HUES64 (cell line): ENCODE measurements at regions not wholly inside any gene's neighbourhood (a gene's known extent, or its start where the extent isn't known, plus 50 kb on each side); places are given as distances from the start of the nearest gene placed in this dataset.

Experiments
- H3K27ac ChIP-seq: 2 replicates; pipeline ENCODE4 v1.7.0; 2013; ENCODE audit warnings: low read depth, low read length, inconsistent platforms
- H3K27me3 ChIP-seq: 2 replicates; pipeline ENCODE4 v1.6.1; 2013; ENCODE audit warnings: mild to moderate bottlenecking, low read length; ENCODE audit not compliant: insufficient read depth
- H3K36me3 ChIP-seq: 2 replicates; pipeline ENCODE4 v1.6.1; 2013; ENCODE audit warnings: mild to moderate bottlenecking, low read length; ENCODE audit not compliant: insufficient read depth
- H3K4me1 ChIP-seq: 2 replicates; pipeline ENCODE4 v1.6.1; 2013; ENCODE audit warnings: mild to moderate bottlenecking, low read length, moderate library complexity; ENCODE audit not compliant: insufficient read depth
- H3K4me3 ChIP-seq: 2 replicates; pipeline ENCODE4 v1.5.1; 2013; ENCODE audit warnings: mild to moderate bottlenecking, low read length, moderate library complexity
- H3K9ac ChIP-seq: 2 replicates; pipeline ENCODE4 v1.6.1; 2013; ENCODE audit warnings: mild to moderate bottlenecking, low read depth, low read length
- H3K9me3 ChIP-seq: 2 replicates; pipeline ENCODE4 v1.6.1; 2013; ENCODE audit warnings: low read depth, low read length; ENCODE audit not compliant: insufficient read depth
- WGBS: fragments of 150-250, 120-280 bp; methylation state at CpG from one replicate; pipeline ENCODE4 v1.1.7; 2013; ENCODE audit warnings: missing lambda C conversion rate; 5-methylcytosine and 5-hydroxymethylcytosine counted together

DNA sequence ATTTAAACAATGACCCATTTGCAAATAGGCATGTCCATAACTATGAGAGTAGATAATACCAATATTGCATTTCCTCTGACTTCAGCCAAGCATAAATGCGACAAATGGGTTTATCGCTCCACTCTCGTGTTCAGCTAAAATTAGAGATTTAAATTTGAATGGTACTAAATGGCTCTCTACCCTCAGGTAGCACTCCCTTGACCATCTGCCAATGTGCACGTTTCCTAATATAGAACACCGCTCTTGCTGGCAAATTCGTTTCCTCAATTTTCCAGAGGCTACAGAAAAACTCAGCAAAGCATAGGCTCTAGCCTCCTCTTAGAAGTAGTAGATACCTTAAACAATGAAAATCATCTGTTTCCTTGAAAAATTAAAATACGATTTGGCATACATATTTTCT is 251.6 kb downstream of the ADGRA3 start:
- H3K4me1 ChIP-seq = no peaks in the 10 kb centered on the region
- no peaks in the 10 kb centered on the region for H3K27me3 ChIP-seq
- no peaks in the 10 kb centered on the region for H3K9me3 ChIP-seq
- H3K36me3 ChIP-seq = no peaks in the 10 kb centered on the region
- no peak overlapping the region for H3K9ac ChIP-seq
- no peak overlapping the region for H3K4me3 ChIP-seq
- WGBS = 94% methylated on average over 7 of the region's 7 CpGs
- H3K27ac ChIP-seq = no peak overlapping the region

GRCh38 chr4:22253431-22253830 is 262.4 kb downstream of the ADGRA3 start:
- no peak overlapping the region for H3K4me3 ChIP-seq
- 80% methylated on average over 1 of the region's 1 CpG for WGBS

GRCh38 chr4:22246847-22247246 is 269.0 kb downstream of the ADGRA3 start:
- H3K4me1 ChIP-seq = no peaks in the 10 kb centered on the region
- H3K9me3 ChIP-seq = no peaks in the 10 kb centered on the region
- no peaks in the 10 kb centered on the region for H3K36me3 ChIP-seq
- no peak overlapping the region for H3K27ac ChIP-seq
- H3K4me3 ChIP-seq = no peak overlapping the region
- WGBS = 92% methylated on average over 2 of the region's 2 CpGs
- no peak overlapping the region for H3K9ac ChIP-seq
- H3K27me3 ChIP-seq = no peaks in the 10 kb centered on the region

More at GRCh38 chr4:22253431-22253830, 262.4 kb downstream of the ADGRA3 start:
- Histone ChIP-seq H3K4me1 (no peaks in the 10 kb centered on the region), H3K9ac (no peak overlapping the region), H3K27ac (no peak overlapping the region), H3K9me3 (no peaks in the 10 kb centered on the region), H3K27me3 (no peaks in the 10 kb centered on the region), H3K36me3 (no peaks in the 10 kb centered on the region)

GRCh38 chr4:22245294-22245693 is 270.6 kb downstream of the ADGRA3 start:
- Histone ChIP-seq H3K36me3 (no peaks in the 10 kb centered on the region), H3K4me1 (no peaks in the 10 kb centered on the region), H3K27ac (no peak overlapping the region), H3K27me3 (no peaks in the 10 kb centered on the region), H3K9me3 (no peaks in the 10 kb centered on the region), H3K4me3 (no peak overlapping the region), H3K9ac (no peak overlapping the region)
- WGBS = 96% methylated on average over 2 of the region's 2 CpGs

- H3K27ac ChIP-seq = no peak overlapping the region
- H3K4me3 ChIP-seq = no peak overlapping the region
- H3K27me3 ChIP-seq = no peaks in the 10 kb centered on the region
- H3K36me3 ChIP-seq = no peaks in the 10 kb centered on the region
- peaks cover 14% of the 10 kb centered on the region for H3K4me1 ChIP-seq
- H3K9me3 ChIP-seq = no peaks in the 10 kb centered on the region
- H3K9ac ChIP-seq = no peak overlapping the region
- 87% methylated on average over 2 of the region's 2 CpGs for WGBS
Observed at GRCh38 chr4:22241415-22241814, 274.5 kb downstream of the ADGRA3 start.

DNA sequence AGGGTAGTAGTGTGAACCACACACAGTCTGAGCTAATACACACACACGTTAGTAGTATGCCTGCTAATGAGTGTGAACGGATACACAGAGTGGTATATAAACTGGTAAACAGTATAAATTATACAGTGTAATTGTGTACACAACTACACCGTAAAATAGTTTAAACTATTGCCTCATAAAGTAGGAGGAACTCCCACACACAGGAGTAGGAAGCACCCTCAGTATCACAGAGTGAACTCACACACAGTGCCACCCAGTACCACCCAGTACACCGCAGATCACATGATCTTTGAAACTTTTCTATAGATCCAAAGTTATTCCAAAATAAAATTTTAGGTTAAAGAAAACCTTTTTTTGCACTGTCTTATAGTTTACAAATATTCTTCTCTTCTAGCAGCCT is 275.1 kb downstream of the ADGRA3 start:
- H3K27me3 ChIP-seq = no peaks in the 10 kb centered on the region
- H3K4me1 ChIP-seq = peaks cover 19% of the 10 kb centered on the region
- WGBS = 97% methylated on average over 3 of the region's 4 CpGs
- H3K27ac ChIP-seq = no peak overlapping the region
- no peaks in the 10 kb centered on the region for H3K9me3 ChIP-seq
- H3K36me3 ChIP-seq = no peaks in the 10 kb centered on the region
- H3K4me3 ChIP-seq = no peak overlapping the region
- H3K9ac ChIP-seq = no peak overlapping the region

- Histone ChIP-seq H3K4me3 (no peak overlapping the region), H3K27me3 (no peaks in the 10 kb centered on the region), H3K27ac (no peak overlapping the region), H3K9me3 (no peaks in the 10 kb centered on the region), H3K9ac (no peak overlapping the region), H3K36me3 (no peaks in the 10 kb centered on the region), H3K4me1 (peaks cover 22% of the 10 kb centered on the region)
- WGBS = 69% methylated on average over 5 of the region's 5 CpGs
Observed at GRCh38 chr4:22238742-22239141, 277.1 kb downstream of the ADGRA3 start.

DNA sequence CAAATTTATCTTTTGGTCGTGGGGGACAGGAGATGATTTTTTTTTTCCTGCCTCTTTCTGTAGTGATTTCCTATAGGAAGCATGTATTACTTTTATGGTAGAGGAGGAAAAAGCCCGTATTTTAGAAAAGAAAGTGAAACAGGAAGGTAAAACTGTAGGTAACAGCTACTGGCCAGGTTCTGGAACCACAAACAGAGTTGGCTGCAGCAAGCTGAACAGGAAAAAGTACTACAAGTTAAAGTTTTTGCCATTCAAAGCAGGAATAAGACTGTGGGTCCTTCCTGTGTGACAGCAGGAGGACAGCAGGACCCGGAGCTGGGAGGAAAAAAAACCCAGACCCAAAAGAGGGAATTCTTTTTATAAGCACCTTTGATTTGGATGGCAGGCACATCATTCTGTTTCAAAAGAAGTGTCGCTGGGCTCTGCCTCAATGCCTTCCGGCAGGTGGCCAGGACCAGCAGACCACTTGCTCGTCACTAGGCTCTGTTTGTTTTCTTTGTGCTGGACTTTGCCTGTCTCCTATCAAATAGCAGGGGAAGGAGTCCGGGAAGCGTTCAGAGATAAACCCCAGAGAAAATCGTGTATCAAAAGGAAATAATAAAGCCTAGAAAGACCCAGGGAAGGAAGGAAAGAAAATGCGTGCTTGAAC is 277.9 kb downstream of the ADGRA3 start:
- no peaks in the 10 kb centered on the region for H3K9me3 ChIP-seq
- H3K27ac ChIP-seq = no peak overlapping the region

DNA sequence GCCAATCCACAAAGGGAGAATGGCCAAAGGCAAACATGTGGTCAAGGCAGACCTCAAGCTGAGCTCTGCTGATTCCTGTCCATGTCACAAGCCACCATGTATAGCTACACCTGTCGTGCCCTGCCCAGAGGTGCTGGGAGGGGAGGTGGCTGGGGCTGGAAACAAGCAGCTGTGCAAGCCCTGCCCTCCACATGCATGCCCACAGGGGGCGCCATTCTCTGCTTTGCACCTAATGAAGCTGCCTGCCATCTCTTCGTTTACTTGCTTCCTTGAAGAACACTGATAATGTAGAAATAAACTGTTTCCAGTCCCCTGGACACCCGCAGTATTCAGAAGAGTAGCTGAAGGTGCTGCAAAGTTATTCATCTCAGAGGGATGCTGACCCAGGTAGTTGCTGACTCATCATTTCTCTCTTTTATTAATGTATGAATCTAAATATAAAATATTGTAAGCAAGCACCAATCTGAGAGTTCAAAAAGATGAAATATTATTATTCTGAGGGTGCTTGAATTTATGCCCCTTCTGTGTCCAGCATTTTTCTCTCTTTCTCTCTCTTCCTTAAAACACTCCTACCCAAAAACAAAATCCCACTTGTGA is 278.6 kb downstream of the ADGRA3 start:
- H3K27me3 ChIP-seq = no peaks in the 10 kb centered on the region
- H3K9ac ChIP-seq = no peak overlapping the region
- WGBS = 59% methylated on average over 4 of the region's 4 CpGs
- H3K4me3 ChIP-seq = no peak overlapping the region
- peaks cover 22% of the 10 kb centered on the region for H3K4me1 ChIP-seq
- no peaks in the 10 kb centered on the region for H3K36me3 ChIP-seq
- H3K9me3 ChIP-seq = no peaks in the 10 kb centered on the region
- H3K27ac ChIP-seq = no peak overlapping the region

More for the DNA sequence above, 277.9 kb downstream of the ADGRA3 start:
- no peak overlapping the region for H3K4me3 ChIP-seq
- no peaks in the 10 kb centered on the region for H3K27me3 ChIP-seq
- H3K4me1 ChIP-seq = peaks cover 22% of the 10 kb centered on the region
- H3K36me3 ChIP-seq = no peaks in the 10 kb centered on the region
- WGBS = 74% methylated on average over 10 of the region's 10 CpGs
- no peak overlapping the region for H3K9ac ChIP-seq

GRCh38 chr4:22235698-22236097 is 280.2 kb downstream of the ADGRA3 start:
- Histone ChIP-seq H3K9ac (no peak overlapping the region), H3K36me3 (no peaks in the 10 kb centered on the region), H3K27me3 (no peaks in the 10 kb centered on the region), H3K27ac (no peak overlapping the region), H3K4me3 (no peak overlapping the region), H3K4me1 (peaks cover 22% of the 10 kb centered on the region), H3K9me3 (no peaks in the 10 kb centered on the region)
- WGBS = 64% methylated on average over 7 of the region's 7 CpGs

DNA sequence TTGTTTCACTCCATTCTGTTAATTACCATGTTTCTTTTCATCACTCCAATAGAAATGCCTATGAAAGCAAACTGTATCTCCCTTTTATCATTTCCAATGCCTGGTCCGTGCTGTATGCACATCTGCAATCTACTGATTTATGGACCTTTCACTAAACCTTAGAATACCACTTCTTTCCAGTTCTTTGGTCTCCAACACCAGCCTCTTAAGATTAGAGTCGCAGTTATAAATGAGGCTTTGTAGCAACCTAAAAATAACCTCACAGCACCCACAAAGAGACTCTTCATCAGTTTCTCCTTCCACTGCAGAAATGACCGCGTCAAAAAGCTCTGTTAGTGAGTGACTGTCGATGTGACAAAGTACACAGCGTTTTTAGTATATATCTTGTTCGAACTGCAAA is 282.6 kb downstream of the ADGRA3 start:
- Histone ChIP-seq H3K36me3 (no peaks in the 10 kb centered on the region), H3K4me1 (peaks cover 17% of the 10 kb centered on the region), H3K27me3 (no peaks in the 10 kb centered on the region), H3K9ac (no peak overlapping the region), H3K9me3 (no peaks in the 10 kb centered on the region), H3K27ac (no peak overlapping the region), H3K4me3 (no peak overlapping the region)
- 97% methylated on average over 7 of the region's 7 CpGs for whole genome bisulfite sequencing

DNA sequence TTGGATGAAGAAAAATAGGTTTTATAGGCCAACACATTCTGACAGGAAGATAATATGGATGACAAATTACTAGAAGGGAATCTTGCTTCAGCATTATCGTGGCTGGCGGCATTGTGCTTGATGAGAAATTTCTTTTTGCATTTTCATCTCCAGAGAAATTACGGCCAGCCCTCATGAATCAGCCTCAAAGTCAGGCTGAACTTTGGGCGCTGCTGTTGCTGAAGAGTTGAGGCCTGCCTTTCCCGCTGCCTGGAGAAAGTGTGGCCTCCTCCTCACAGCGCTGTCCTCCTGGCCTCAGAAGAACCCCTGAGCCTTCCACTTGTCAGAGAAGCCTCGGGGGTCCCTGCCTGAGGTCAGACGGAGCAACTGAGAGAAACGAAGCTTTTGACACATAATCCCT is 272.4 kb upstream of the KCNIP4 start:
- Histone ChIP-seq H3K4me1 (no peaks in the 10 kb centered on the region), H3K27me3 (no peaks in the 10 kb centered on the region), H3K27ac (no peak overlapping the region), H3K36me3 (no peaks in the 10 kb centered on the region), H3K9me3 (no peaks in the 10 kb centered on the region), H3K4me3 (no peak overlapping the region), H3K9ac (no peak overlapping the region)
- WGBS = 90% methylated on average over 9 of the region's 9 CpGs
